ENCODE measurements at regions not wholly inside any gene's neighbourhood (a gene's known extent, or its start where the extent isn't known, plus 50 kb on each side); places are given as distances from the start of the nearest gene placed in this dataset.

- TF ChIP-seq, protein P1, sequence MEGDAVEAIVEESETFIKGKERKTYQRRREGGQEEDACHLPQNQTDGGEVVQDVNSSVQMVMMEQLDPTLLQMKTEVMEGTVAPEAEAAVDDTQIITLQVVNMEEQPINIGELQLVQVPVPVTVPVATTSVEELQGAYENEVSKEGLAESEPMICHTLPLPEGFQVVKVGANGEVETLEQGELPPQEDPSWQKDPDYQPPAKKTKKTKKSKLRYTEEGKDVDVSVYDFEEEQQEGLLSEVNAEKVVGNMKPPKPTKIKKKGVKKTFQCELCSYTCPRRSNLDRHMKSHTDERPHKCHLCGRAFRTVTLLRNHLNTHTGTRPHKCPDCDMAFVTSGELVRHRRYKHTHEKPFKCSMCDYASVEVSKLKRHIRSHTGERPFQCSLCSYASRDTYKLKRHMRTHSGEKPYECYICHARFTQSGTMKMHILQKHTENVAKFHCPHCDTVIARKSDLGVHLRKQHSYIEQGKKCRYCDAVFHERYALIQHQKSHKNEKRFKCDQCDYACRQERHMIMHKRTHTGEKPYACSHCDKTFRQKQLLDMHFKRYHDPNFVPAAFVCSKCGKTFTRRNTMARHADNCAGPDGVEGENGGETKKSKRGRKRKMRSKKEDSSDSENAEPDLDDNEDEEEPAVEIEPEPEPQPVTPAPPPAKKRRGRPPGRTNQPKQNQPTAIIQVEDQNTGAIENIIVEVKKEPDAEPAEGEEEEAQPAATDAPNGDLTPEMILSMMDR (IDR thresholded peaks at IDR 0.05; ENCODE audit: extremely low read depth, insufficient read depth, missing control alignments): no peak
- in situ Hi-C loops (cut with MboI; ENCODE audit: low pct_unique_long_range_greater_than_20kb, low sequenced_read_pairs, unreplicated experiment): no loop called here
- no peak for DNase-seq (ENCODE audit: low spot score)
Measured at GRCh38 chrX:14357314-14357713, 172.0 kb upstream of the GLRA2 start.

GRCh38 chrX:14356401-14356800 is 172.9 kb upstream of the GLRA2 start:
- TF ChIP-seq, protein P1 (IDR thresholded peaks at IDR 0.05; ENCODE audit: extremely low read depth, insufficient read depth, missing control alignments): no peak

GRCh38 chrX:14355556-14355955 is 173.8 kb upstream of the GLRA2 start:
- in situ Hi-C loops (cut with MboI; ENCODE audit: low pct_unique_long_range_greater_than_20kb, low sequenced_read_pairs, unreplicated experiment): no loop called here
- TF ChIP-seq, protein P1 (IDR thresholded peaks at IDR 0.05; ENCODE audit: extremely low read depth, insufficient read depth, missing control alignments): no peak
- DNase-seq (ENCODE audit: low spot score): no peak

More at GRCh38 chrX:14356401-14356800, 172.9 kb upstream of the GLRA2 start:
- DNase-seq (ENCODE audit: low spot score): no peak
- in situ Hi-C loops (cut with MboI; ENCODE audit: low pct_unique_long_range_greater_than_20kb, low sequenced_read_pairs, unreplicated experiment): no loop called here

- in situ Hi-C loops (cut with MboI; ENCODE audit: low pct_unique_long_range_greater_than_20kb, low sequenced_read_pairs, unreplicated experiment): no loop called here
- TF ChIP-seq, protein P1 (IDR thresholded peaks at IDR 0.05; ENCODE audit: extremely low read depth, insufficient read depth, missing control alignments): no peak
- no peak for DNase-seq (ENCODE audit: low spot score)
Measured at GRCh38 chrX:14354521-14354920, 174.8 kb upstream of the GLRA2 start.

- in situ Hi-C loops (cut with MboI; ENCODE audit: low pct_unique_long_range_greater_than_20kb, low sequenced_read_pairs, unreplicated experiment): no loop called here
- TF ChIP-seq, protein P1 (IDR thresholded peaks at IDR 0.05; ENCODE audit: extremely low read depth, insufficient read depth, missing control alignments): no peak
- DNase-seq (ENCODE audit: low spot score): no peak
Measured at GRCh38 chrX:14352511-14352910, 176.8 kb upstream of the GLRA2 start.

DNA sequence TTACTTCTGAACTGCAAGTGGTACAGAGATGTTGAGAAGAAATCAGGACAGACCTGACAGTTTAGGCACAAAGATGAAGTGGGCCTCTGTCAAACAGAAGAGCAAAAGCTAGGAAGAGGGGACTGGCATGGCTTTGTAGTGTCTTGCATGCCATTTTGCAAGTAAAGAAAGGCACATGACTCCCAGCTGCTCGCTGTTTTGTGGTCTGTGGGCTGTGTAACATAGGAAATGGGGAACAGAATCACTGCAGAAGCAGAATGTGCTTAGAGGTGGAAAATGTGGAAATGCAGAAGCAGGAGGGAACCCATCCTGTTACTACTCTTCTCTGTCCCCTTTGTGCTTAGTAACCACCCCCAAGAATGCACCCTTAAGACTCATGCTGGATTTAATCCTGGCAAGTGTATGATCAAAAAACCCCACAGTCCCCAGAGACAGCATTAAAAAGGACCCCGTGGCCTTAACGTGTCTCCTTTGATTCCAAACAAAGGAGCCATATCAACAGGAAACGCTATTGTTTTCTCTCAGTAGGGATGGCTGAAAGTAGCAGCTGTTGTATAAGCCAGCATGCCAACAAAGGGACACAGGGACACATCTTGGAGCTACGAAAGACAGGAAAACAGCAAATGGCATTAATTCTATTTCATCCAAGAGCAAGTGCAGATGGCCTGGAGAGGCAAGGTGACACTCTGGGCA is 177.6 kb upstream of the GLRA2 start:
- TF ChIP-seq, protein P1 (IDR thresholded peaks at IDR 0.05; ENCODE audit: extremely low read depth, insufficient read depth, missing control alignments): no peak
- no peak for DNase-seq (ENCODE audit: low spot score)
- in situ Hi-C loops (cut with MboI; ENCODE audit: low pct_unique_long_range_greater_than_20kb, low sequenced_read_pairs, unreplicated experiment): no loop called here
